ENCODE measurements at regions not wholly inside any gene's neighbourhood (a gene's known extent, or its start where the extent isn't known, plus 50 kb on each side); places are given as distances from the start of the nearest gene placed in this dataset.

DNA sequence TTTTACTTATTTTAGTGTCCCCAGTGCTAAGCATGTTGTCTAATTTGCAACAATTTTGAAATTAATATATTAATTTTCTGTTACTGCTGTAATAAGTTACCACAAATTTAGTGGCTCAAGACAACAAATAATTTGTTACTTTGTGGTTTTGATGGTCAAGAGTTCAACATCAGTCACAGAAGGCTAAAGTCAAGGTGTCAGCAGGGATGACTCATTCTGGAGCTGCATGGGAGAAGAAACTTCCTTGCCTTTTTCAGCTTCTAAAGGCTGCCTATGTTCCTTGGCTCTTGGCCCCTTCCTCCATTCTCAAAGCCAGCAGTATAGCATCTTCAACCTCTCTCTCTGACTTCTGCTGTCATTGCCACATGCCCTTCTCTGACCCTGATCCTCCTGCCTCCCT, 271.8 kb downstream of the HLX start:
- Histone ChIP-seq H3K9ac (no peak overlapping the region), H3K4me2 (no peak overlapping the region), H3K4me1 (ENCODE audit: control insufficient read depth in 1 of 2, insufficient read depth in 2 of 2, low read depth in 1 of 2, low read length in 1 of 2) (no peaks in the 10 kb centered on the region), H3K36me3 (replicated peaks in 1 of 2; ENCODE audit: control insufficient read depth in 1 of 2, insufficient read depth in 2 of 2, low read length in 1 of 2) (no peaks in the 10 kb centered on the region), H3K27me3 (ENCODE audit: insufficient read depth) (no peaks in the 10 kb centered on the region), H4K20me1 (ENCODE audit: insufficient read depth) (no peaks in the 10 kb centered on the region), H3K79me2 (ENCODE audit: insufficient read depth) (no peaks in the 10 kb centered on the region), H3K9me2 (no peaks in the 10 kb centered on the region), H3F3A (replicated peaks; ENCODE audit: insufficient read depth) (no peaks in the 10 kb centered on the region), H3K4me3 (ENCODE audit: low read depth in 2 of 2, low read length in 1 of 2) (no peak overlapping the region), H2AFZ (ENCODE audit: low read depth) (no peak overlapping the region), H3K27ac (ENCODE audit: low read depth in 2 of 2, low read length in 1 of 2) (no peak overlapping the region), H3K9me3 (no peaks in the 10 kb centered on the region)
- POLR2A ChIA-PET: no interaction called here
- CTCF ChIA-PET: no interaction called here
- TF ChIP-seq FOXJ3 (CRISPR knock-in tag; IDR thresholded peaks at IDR 0.05): no peak
- TF ChIP-seq MXI1 (IDR thresholded peaks at IDR 0.05; ENCODE audit: low read depth, low read length): no peak
- TF ChIP-seq, protein P1, sequence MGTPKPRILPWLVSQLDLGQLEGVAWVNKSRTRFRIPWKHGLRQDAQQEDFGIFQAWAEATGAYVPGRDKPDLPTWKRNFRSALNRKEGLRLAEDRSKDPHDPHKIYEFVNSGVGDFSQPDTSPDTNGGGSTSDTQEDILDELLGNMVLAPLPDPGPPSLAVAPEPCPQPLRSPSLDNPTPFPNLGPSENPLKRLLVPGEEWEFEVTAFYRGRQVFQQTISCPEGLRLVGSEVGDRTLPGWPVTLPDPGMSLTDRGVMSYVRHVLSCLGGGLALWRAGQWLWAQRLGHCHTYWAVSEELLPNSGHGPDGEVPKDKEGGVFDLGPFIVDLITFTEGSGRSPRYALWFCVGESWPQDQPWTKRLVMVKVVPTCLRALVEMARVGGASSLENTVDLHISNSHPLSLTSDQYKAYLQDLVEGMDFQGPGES (IDR thresholded peaks at IDR 0.05; ENCODE audit: low read depth, low read length): no peak
- TF ChIP-seq NRF1 (IDR thresholded peaks at IDR 0.05; ENCODE audit: low read depth, low read length): no peak
- TF ChIP-seq TAF1 (IDR thresholded peaks at IDR 0.05; ENCODE audit: borderline replicate concordance, low read depth, low read length): no peak
- no peak for TF ChIP-seq JUND (IDR thresholded peaks at IDR 0.05)
- TF ChIP-seq, protein P2, sequence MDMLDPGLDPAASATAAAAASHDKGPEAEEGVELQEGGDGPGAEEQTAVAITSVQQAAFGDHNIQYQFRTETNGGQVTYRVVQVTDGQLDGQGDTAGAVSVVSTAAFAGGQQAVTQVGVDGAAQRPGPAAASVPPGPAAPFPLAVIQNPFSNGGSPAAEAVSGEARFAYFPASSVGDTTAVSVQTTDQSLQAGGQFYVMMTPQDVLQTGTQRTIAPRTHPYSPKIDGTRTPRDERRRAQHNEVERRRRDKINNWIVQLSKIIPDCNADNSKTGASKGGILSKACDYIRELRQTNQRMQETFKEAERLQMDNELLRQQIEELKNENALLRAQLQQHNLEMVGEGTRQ (IDR thresholded peaks at IDR 0.05; ENCODE audit: borderline replicate concordance, low read depth, low read length): no peak
- no peak for TF ChIP-seq GATA2 (CRISPR knock-in tag; IDR thresholded peaks at IDR 0.05)
- TF ChIP-seq SIN3A (IDR thresholded peaks at IDR 0.05; ENCODE audit: borderline replicate concordance, low read depth, low read length): no peak
- TF ChIP-seq, protein P3, sequence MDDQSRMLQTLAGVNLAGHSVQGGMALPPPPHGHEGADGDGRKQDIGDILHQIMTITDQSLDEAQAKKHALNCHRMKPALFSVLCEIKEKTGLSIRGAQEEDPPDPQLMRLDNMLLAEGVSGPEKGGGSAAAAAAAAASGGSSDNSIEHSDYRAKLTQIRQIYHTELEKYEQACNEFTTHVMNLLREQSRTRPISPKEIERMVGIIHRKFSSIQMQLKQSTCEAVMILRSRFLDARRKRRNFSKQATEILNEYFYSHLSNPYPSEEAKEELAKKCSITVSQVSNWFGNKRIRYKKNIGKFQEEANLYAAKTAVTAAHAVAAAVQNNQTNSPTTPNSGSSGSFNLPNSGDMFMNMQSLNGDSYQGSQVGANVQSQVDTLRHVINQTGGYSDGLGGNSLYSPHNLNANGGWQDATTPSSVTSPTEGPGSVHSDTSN (IDR thresholded peaks at IDR 0.05): no peak
- TF ChIP-seq TCF12 (IDR thresholded peaks at IDR 0.05): no peak
- TF ChIP-seq, protein P4, sequence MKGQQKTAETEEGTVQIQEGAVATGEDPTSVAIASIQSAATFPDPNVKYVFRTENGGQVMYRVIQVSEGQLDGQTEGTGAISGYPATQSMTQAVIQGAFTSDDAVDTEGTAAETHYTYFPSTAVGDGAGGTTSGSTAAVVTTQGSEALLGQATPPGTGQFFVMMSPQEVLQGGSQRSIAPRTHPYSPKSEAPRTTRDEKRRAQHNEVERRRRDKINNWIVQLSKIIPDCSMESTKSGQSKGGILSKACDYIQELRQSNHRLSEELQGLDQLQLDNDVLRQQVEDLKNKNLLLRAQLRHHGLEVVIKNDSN (IDR thresholded peaks at IDR 0.05; ENCODE audit: borderline replicate concordance, low read depth): no peak
- TF ChIP-seq RCOR1 (IDR thresholded peaks at IDR 0.05; ENCODE audit: low read length): no peak
- TF ChIP-seq NFIC (IDR thresholded peaks at IDR 0.05; ENCODE audit: borderline replicate concordance): no peak
- no peak for DNase-seq

DNA sequence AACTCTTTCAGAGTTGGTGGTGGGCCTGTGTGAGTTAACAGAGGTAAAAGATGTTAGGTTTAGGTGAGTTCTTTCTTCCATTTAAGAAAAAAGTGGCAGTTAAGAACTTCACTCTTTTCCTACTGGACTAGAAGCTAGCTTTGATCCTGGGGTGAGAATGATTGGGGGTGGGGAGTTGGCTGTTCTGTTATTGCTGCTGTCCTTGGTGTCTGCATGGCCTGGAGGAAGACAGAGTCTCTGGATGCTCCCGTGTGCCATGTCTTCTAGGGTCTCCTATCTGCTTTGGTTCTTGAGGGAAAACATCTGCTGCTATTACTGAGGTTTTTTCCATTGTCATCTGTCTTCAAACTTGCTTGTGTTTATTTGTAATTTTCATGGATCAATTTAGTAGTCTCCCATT, 275.7 kb downstream of the HLX start:
- H3K79me2 ChIP-seq (ENCODE audit: insufficient read depth): no peaks in the 10 kb centered on the region
- DNase-seq: no peak
- no peaks in the 10 kb centered on the region for H3K9me3 ChIP-seq
- ChIA-PET CTCF (interaction anchor here (1.5 to 2.4 kb wide), 3 partner anchors 10 to 48 kb away, joined by 3 to 9 read pairs (median 6); no protein-coding TSS in a partner anchor), POLR2A (no interaction called here)
- no peaks in the 10 kb centered on the region for H4K20me1 ChIP-seq (ENCODE audit: insufficient read depth)
- no peaks in the 10 kb centered on the region for H3K27me3 ChIP-seq (ENCODE audit: insufficient read depth)
- no peak overlapping the region for H3K4me3 ChIP-seq (ENCODE audit: low read depth in 2 of 2, low read length in 1 of 2)
- H2AFZ ChIP-seq (ENCODE audit: low read depth): no peak overlapping the region
- no peaks in the 10 kb centered on the region for H3K4me1 ChIP-seq (ENCODE audit: control insufficient read depth in 1 of 2, insufficient read depth in 2 of 2, low read depth in 1 of 2, low read length in 1 of 2)
- H3K9me2 ChIP-seq: no peaks in the 10 kb centered on the region
- 78% methylated on average over 1 of the region's 1 CpG for WGBS (ENCODE audit: low lambda C conversion rate)
- TF ChIP-seq RAD21 (IDR thresholded peaks at IDR 0.05; ENCODE audit: low read length) (no peak), ELF1 (IDR thresholded peaks at IDR 0.05) (no peak)
- TF ChIP-seq, protein P5, sequence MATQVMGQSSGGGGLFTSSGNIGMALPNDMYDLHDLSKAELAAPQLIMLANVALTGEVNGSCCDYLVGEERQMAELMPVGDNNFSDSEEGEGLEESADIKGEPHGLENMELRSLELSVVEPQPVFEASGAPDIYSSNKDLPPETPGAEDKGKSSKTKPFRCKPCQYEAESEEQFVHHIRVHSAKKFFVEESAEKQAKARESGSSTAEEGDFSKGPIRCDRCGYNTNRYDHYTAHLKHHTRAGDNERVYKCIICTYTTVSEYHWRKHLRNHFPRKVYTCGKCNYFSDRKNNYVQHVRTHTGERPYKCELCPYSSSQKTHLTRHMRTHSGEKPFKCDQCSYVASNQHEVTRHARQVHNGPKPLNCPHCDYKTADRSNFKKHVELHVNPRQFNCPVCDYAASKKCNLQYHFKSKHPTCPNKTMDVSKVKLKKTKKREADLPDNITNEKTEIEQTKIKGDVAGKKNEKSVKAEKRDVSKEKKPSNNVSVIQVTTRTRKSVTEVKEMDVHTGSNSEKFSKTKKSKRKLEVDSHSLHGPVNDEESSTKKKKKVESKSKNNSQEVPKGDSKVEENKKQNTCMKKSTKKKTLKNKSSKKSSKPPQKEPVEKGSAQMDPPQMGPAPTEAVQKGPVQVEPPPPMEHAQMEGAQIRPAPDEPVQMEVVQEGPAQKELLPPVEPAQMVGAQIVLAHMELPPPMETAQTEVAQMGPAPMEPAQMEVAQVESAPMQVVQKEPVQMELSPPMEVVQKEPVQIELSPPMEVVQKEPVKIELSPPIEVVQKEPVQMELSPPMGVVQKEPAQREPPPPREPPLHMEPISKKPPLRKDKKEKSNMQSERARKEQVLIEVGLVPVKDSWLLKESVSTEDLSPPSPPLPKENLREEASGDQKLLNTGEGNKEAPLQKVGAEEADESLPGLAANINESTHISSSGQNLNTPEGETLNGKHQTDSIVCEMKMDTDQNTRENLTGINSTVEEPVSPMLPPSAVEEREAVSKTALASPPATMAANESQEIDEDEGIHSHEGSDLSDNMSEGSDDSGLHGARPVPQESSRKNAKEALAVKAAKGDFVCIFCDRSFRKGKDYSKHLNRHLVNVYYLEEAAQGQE (IDR thresholded peaks at IDR 0.05; ENCODE audit: low read depth, low read length): peak; percentile 67; the same call in 1 of the 2 replicates
- no peak overlapping the region for H3K4me2 ChIP-seq
- no peak overlapping the region for H3K9ac ChIP-seq
- H3K36me3 ChIP-seq (replicated peaks in 1 of 2; ENCODE audit: control insufficient read depth in 1 of 2, insufficient read depth in 2 of 2, low read length in 1 of 2): no peaks in the 10 kb centered on the region
- no peaks in the 10 kb centered on the region for H3F3A ChIP-seq (replicated peaks; ENCODE audit: insufficient read depth)
- no peak overlapping the region for H3K27ac ChIP-seq (ENCODE audit: low read depth in 2 of 2, low read length in 1 of 2)
